ENCODE measurements at regions not wholly inside any gene's neighbourhood (a gene's known extent, or its start where the extent isn't known, plus 50 kb on each side); places are given as distances from the start of the nearest gene placed in this dataset.

- DNase-seq (ENCODE audit: low spot score), result no peak
- TF ChIP-seq CTCF (IDR thresholded peaks at IDR 0.05; ENCODE audit: borderline replicate concordance, control extremely low read depth, extremely low read depth, insufficient read depth, missing control alignments), result no peak
- in situ Hi-C loops (cut with MboI; ENCODE audit: low sequenced_read_pairs, unreplicated experiment), result no loop called here
Measured at GRCh38 chr15:66882251-66883020, 180.4 kb downstream of the SMAD6 start.

DNA sequence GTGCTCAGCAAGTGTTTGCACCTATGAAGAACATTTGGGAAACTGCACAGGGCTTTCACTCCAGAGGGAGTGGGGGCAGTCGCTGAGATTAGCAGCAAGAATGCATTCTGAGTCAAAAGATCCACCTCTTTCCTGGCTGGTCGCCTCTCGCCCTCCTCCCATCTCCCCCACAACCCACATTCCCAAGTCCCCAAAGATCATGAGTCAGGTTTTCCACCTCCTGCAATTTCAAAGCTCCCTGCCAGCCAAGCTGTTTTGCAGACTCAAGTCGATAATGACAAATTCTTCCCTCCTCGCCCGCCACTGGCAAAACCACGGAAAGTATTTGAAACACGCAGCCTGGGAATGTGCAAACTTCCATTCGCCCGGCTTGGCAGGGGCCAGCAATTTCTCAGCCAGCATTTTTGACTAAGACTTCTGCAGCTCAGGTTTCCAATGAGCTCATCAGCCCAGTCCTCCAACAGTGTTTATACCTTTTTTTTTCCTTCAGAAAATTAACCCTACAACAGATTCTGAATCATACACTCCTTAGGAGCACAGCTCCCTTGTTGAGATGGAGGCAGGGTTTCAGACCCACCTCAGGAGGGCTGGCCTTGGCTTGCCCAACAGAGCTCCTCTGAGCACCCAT, 181.4 kb downstream of the SMAD6 start:
- in situ Hi-C loops (cut with MboI; ENCODE audit: low sequenced_read_pairs, unreplicated experiment), result no loop called here
- DNase-seq (ENCODE audit: low spot score), result no peak
- no peak for TF ChIP-seq CTCF (IDR thresholded peaks at IDR 0.05; ENCODE audit: borderline replicate concordance, control extremely low read depth, extremely low read depth, insufficient read depth, missing control alignments)

GRCh38 chr15:66884115-66884622, 181.2 kb upstream of the SMAD3 start:
- TF ChIP-seq CTCF (IDR thresholded peaks at IDR 0.05; ENCODE audit: borderline replicate concordance, control extremely low read depth, extremely low read depth, insufficient read depth, missing control alignments), result no peak
- no peak for DNase-seq (ENCODE audit: low spot score)
- in situ Hi-C loops (cut with MboI; ENCODE audit: low sequenced_read_pairs, unreplicated experiment), result no loop called here

- no peak for DNase-seq (ENCODE audit: low spot score)
- no peak for TF ChIP-seq CTCF (IDR thresholded peaks at IDR 0.05; ENCODE audit: borderline replicate concordance, control extremely low read depth, extremely low read depth, insufficient read depth, missing control alignments)
- in situ Hi-C loops (cut with MboI; ENCODE audit: low sequenced_read_pairs, unreplicated experiment), result no loop called here
Measured at GRCh38 chr15:66884661-66885237, 180.7 kb upstream of the SMAD3 start.

GRCh38 chr15:66885281-66885915, 180.0 kb upstream of the SMAD3 start:
- DNase-seq (ENCODE audit: low spot score), result no peak
- in situ Hi-C loops (cut with MboI; ENCODE audit: low sequenced_read_pairs, unreplicated experiment), result no loop called here
- no peak for TF ChIP-seq CTCF (IDR thresholded peaks at IDR 0.05; ENCODE audit: borderline replicate concordance, control extremely low read depth, extremely low read depth, insufficient read depth, missing control alignments)

DNA sequence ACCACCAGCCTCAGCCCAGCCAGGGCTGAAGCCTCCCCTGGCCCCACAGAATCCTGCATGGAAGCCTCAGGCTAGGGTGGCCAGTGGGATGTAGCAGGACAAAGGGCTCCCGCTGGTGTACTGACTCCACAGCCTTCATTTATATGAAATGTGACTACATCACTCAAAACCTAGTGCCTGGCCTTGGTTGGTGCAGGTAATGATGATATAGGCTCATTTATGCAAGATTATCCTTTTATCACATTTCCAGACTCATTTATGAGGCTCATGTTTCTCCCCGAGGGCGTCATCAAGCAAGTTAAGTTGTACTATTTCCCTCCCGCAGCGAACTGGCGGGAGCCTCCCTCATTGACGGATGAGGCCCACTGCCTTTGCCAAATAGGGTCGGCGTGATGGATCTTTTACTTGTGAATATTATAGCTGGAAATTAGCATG, 179.1 kb upstream of the SMAD3 start:
- no peak for TF ChIP-seq CTCF (IDR thresholded peaks at IDR 0.05; ENCODE audit: borderline replicate concordance, control extremely low read depth, extremely low read depth, insufficient read depth, missing control alignments)
- in situ Hi-C loops (cut with MboI; ENCODE audit: low sequenced_read_pairs, unreplicated experiment), result no loop called here
- DNase-seq (ENCODE audit: low spot score), result no peak

All from GM13976 (cell line).